COLO668 (cell line): ENCODE measurements at regions not wholly inside any gene's neighbourhood (a gene's known extent, or its start where the extent isn't known, plus 50 kb on each side); places are given as distances from the start of the nearest gene placed in this dataset.

Experiments
- DNase-seq: peaks from one replicate; lab custom pipeline; 2025; ENCODE audit not compliant: unreplicated experiment; lab: John Stamatoyannopoulos, UW

DNA sequence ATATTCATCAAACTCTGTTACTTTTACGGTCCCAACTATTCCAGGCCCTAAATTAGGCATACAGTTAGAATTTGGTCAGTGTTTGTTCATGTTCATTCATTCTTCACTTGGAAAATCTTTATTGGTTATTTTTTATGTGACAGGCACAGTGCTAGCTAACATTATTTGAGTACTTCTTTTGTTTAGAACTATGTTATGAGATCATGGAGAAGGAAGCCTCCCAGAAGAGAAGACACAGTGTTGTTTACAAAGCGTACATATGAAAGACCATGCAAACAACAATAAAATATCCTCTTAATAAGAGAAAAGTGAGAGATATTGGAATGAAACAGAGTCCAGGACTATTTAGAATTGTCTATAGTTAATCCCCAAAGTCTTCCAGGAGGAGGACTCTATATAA is 399.2 kb downstream of the LRIG3 start:
- DNase-seq = no peak

GRCh38 chr12:58521796-58522195 is 398.5 kb downstream of the LRIG3 start:
- DNase-seq = no peak

- DNase-seq = no peak
Observed at GRCh38 chr12:58523360-58523759, 396.9 kb downstream of the LRIG3 start.

DNA sequence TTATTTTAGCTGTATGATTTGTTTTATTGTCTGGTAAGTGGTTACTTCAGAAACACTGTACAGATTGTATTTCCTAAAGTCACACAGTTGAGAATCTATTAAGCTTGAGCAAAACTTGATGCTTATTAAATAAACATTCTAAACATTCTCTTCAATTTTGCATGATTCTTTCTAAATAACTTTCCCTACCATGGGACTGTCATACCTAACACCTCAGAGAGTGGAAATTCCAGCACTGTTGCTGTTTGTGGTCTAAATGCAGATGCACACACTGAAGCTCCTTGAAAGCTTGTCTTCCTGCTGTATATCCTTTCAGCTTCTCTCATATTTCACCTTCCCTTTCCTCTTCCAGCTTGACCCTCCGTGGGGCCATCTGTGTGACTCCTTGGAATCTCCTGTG is 392.0 kb downstream of the LRIG3 start:
- no peak for DNase-seq

DNA sequence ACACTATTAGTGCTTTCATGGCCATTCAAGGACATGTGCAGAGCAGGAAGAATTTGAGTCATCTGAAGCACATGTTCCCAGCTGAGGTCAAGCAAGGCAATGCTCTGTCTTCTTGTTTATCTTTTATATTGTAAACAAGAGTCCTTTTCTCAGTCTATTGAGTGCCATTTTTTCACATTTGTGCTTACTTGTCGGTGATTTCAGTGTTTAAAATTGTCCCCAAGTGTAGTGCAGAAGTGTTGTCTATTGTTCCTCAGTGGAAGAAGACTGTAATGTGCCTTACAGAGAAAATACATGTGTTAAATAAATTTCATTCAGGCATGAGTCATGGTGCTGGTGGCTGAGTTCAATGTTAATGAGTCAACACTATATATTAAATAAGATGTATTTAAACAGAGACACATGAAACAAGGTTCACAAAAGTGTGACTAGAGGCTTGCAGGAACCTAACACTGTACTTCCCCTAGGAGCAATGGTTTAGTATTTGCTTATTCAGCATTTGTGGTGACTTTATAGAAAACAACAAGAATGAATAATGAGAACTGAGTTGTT is 391.1 kb downstream of the LRIG3 start:
- no peak for DNase-seq

DNA sequence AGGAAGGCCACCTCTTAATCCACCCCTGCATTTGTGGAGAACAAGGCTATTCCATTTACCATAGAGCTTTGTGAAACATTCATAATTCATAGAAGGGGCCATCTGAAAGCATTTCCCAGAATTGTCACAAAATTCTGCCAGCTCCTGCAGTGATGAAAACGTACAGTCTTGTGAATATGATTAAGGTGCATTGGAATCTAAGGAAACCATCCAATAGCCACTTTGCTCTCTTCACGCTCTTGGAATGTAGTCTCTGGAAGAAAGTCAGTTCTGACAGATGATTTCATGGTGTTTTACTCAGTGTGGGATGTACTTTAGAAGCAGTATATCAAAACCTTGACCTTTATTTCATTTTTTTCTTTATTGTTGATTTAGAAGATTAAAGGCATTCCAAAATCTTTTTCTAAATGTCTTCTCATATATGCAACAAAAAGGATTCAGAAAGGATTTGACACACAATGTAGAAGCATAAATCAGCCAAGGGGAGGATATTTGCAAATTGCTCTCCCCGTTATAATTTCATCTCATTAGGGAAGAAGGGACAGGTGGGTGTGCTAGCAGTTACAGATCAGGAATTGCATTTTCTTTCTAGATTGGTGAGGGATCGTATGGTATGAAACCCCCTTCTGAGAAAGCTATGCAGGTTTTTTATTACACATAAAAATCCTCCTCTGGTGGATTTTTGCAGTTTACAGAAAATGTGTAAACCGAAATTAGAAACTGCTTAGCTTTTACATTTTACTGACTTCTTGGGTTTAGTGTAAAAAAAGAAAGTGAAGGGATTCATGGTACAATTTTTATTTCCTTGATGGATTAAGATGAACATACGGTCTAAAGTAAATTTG is 390.2 kb downstream of the LRIG3 start:
- DNase-seq = no peak

- no peak for DNase-seq
Observed at GRCh38 chr12:58530742-58531062, 389.6 kb downstream of the LRIG3 start.

GRCh38 chr12:58532855-58533608 is 387.3 kb downstream of the LRIG3 start:
- no peak for DNase-seq

- DNase-seq = no peak
Observed at GRCh38 chr12:58533652-58534051, 386.7 kb downstream of the LRIG3 start.

- no peak for DNase-seq
Observed at GRCh38 chr12:58537278-58537677, 383.0 kb downstream of the LRIG3 start.

- DNase-seq = no peak
Observed at GRCh38 chr12:58539295-58539694, 381.0 kb downstream of the LRIG3 start.

DNA sequence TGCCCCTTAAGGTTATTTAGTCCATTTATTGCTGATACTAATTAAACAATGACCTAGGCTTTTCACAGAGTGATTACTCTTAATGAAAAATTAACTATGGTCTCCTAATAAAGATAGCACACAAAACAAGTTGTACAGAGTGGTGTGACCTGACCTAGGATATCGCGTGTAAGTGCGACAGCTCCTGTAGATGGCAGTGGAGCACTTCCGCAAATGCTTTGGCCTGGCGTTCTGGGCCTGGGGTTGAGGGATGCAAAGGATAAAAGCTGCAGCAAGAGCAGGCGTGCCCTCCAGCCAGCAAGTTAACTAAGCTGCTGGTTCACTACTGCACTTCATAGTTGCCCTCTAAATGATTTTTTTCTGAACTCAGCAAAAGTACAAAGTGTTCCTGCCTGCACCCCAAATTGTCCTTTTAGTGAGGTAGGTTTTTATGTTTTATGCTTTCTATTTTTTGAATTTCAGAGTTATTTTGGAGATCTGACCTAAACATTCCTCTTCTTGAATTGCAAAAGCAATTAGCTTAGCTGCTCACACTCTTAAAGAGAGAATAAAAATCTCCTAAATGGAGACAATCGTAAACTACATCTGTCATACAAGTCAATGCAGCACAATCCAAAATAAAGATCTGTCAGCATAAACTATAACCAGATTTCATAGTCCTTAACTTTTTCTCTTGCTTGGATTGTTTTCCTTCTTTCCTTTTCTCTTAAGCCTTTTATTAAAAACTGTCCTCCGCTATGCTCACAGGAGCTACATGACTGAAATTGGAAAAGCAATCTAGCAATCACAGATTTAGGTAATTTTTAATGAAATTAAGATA is 379.6 kb downstream of the LRIG3 start:
- DNase-seq = peak; percentile 77

GRCh38 chr12:58541300-58541690 is 379.0 kb downstream of the LRIG3 start:
- DNase-seq = no peak

DNA sequence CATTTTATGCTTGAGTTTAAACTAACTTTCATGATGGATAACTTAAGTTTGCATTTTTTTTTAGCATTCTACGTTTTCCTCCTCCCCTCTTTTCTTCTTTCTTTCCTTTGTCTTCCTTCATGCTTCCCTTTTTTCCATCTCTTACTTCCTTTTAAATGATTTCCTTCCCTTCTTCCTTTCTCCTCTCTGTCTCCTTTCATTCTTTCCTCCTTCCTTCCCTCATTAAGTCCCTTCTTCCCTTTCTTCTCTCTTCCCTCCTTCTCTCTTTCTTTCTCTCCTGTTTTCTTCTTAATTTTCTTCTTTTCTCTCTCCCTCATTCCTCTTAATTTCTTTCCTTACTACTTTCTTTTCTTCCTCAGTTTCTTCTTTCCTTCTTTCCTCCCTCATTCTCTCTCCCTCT is 376.0 kb downstream of the LRIG3 start:
- DNase-seq = no peak

DNA sequence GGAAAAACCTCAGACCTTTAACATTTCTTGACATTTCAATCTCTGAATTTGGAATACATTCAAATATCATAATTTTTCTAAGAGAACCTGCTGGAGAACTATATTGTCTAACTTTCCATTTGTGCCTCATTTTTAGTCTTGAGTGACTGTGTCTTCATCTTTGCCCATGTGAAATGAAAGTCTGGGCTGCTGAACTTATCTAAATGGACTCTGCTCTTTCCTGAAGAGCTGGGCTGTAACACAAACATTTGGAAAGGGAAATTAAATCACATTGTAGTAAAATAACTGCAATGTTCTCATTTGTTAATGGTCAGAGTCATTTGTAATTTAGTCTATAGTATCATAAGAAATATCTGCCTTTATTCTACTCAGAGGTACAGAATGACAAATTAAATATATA is 373.1 kb downstream of the LRIG3 start:
- DNase-seq = no peak

GRCh38 chr12:58548801-58549200 is 371.5 kb downstream of the LRIG3 start:
- DNase-seq = no peak

GRCh38 chr12:58554522-58555157 is 365.7 kb downstream of the LRIG3 start:
- DNase-seq = no peak

DNA sequence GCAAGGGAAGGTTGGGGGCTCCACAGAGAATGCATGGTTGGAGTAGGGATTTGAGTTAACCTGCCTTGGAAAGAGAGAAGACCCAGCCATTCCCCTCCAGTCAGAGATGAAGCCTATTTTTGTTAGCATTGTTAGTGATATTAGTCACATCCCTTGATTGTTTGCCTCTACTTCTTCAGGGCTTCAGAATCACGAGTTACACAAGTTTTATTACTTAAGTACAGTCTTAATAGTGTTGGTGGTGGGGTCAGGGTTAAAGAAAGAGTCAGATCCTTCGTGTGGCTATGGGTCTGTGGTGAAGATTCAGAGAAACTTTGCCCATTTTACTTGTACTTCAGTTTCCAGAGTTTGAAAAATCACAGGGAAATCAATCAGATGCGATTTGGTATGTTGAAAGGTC is 363.1 kb downstream of the LRIG3 start:
- no peak for DNase-seq

DNA sequence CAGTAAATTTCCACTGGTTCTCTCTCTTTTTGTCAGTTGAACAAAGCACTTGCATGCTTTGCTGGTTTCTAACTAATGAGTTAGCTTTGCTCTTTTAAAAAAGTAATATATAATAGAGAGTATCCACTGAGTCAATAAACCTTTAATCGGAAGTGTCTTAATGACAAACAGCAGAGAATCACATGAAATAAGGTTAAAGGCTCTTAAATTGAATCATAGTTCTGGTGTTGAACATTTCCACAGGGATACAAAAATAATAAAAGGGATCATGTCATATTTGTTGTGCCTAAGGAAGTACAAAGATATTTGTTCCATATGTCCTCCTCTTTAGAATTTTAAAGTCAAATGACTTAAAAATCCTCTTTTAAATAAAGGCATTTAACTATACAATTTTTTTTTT is 362.6 kb downstream of the LRIG3 start:
- DNase-seq = no peak

DNA sequence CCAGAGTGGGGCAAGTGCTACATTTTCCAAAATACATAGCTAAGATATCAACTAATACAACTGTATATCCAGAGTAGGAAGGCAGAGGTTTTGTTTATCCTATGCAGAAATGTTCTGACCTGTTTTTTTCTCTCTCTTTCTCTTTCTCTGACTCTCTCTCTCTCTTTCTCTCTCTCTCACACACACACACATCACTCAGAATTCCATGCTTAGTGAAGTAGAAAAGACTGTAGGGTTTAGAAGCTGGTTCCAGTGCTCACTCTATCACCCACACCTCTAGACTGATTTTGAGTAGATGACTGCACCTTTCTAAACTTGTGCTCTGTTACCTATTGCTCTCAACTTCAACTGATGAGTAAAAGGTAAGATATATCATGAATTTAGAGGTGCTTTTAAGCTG is 356.7 kb downstream of the LRIG3 start:
- DNase-seq = no peak

DNA sequence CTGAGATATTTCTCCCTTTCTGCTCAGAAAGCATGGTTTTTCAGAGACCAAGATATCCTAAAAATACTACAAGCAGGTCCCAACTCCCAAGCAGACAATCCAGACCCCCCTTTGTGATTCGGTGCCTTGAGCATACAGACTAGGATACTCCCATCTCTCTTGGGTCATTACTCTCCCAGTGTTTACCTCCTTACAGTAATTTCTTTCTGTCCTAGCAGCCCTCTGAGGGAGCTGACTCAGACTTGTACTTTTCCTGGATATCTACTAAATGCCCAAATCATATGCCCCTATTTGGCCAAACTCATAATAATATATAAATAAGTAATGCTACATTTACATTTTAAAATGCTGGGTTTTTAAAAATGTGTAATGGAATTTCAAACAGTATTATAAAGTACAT is 355.6 kb downstream of the LRIG3 start:
- DNase-seq = no peak
